Parathyroid adenoma (tissue), 2 donors: ENCODE measurements at regions not wholly inside any gene's neighbourhood (a gene's known extent, or its start where the extent isn't known, plus 50 kb on each side); places are given as distances from the start of the nearest gene placed in this dataset.

ENCODE experiments used
- H2AFZ ChIP-seq: fragments of 300-600 bp; sonication (generic); one replicate; pipeline ENCODE4 v1.7.0; 2017; ENCODE audit warnings: antibody characterized with exemption, mild to moderate bottlenecking
- H3K27ac ChIP-seq: fragments of 300-600 bp; sonication (generic); one replicate; pipeline ENCODE4 v1.7.0; 2017
- H3K27me3 ChIP-seq: fragments of 300-600 bp; sonication (generic); one replicate; pipeline ENCODE4 v1.7.0; 2017; ENCODE audit warnings: low read length; ENCODE audit not compliant: control insufficient read depth, insufficient read depth
- H3K36me3 ChIP-seq: fragments of 300-600 bp; sonication (generic); one replicate; pipeline ENCODE4 v1.7.0; 2017; ENCODE audit warnings: low read length; ENCODE audit not compliant: control insufficient read depth, insufficient read depth
- H3K4me1 ChIP-seq: fragments of 300-600 bp; sonication (generic); one replicate; pipeline ENCODE4 v1.7.0; 2017; ENCODE audit warnings: control low read depth
- H3K4me2 ChIP-seq: fragments of 300-600 bp; sonication (generic); one replicate; pipeline ENCODE4 v1.7.0; 2017; ENCODE audit warnings: low read length
- H3K4me3 ChIP-seq: fragments of 300-600 bp; sonication (generic); one replicate; pipeline ENCODE4 v1.7.0; 2017; ENCODE audit warnings: low read depth, low read length
- H3K79me2 ChIP-seq: fragments of 300-600 bp; sonication (generic); one replicate; pipeline ENCODE4 v1.7.0; 2017; ENCODE audit warnings: control low read depth
- H3K9ac ChIP-seq: fragments of 300-600 bp; sonication (generic); one replicate; pipeline ENCODE4 v1.7.0; 2017; ENCODE audit warnings: mild to moderate bottlenecking
- H3K9me3 ChIP-seq: fragments of 300-600 bp; sonication (generic); one replicate; pipeline ENCODE4 v1.7.0; 2017; ENCODE audit warnings: low read length; ENCODE audit not compliant: control insufficient read depth
- CTCF ChIP-seq: fragments of 300-600 bp; sonication (generic); IDR thresholded peaks from one replicate; pipeline ENCODE4 v1.7.0; 2017; ENCODE audit warnings: antibody characterized with exemption, mild to moderate bottlenecking
- donor health status: primary hyperparathyroidism.

DNA sequence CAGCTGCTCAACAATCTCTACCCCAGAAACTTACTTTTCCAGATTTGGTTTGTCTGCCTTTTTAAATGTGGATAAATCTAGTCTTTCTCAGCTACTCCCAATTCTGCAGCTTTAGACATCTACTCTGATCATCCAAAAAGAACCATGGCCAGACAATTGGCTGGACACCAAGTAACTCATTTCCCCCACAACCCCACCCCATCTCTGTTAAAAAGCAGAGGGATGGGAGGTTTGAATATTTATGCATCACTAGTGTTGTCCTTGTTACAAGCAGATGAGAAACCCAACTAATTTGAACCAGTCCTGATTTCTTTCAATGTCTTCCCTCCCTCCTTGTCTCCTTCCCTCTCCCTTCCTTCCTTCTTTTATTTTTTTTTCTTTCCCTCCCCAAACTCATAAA, 391.9 kb downstream of the GALC start:
- Histone ChIP-seq H3K9ac (no peak overlapping the region), H3K9me3 (no peaks in the 10 kb centered on the region), H3K27ac (no peak overlapping the region), H3K79me2 (no peaks in the 10 kb centered on the region), H3K4me2 (no peak overlapping the region), H3K4me3 (no peak overlapping the region), H3K4me1 (no peaks in the 10 kb centered on the region), H2AFZ (no peak overlapping the region), H3K36me3 (no peaks in the 10 kb centered on the region), H3K27me3 (no peaks in the 10 kb centered on the region)
- TF ChIP-seq CTCF, result no peak

DNA sequence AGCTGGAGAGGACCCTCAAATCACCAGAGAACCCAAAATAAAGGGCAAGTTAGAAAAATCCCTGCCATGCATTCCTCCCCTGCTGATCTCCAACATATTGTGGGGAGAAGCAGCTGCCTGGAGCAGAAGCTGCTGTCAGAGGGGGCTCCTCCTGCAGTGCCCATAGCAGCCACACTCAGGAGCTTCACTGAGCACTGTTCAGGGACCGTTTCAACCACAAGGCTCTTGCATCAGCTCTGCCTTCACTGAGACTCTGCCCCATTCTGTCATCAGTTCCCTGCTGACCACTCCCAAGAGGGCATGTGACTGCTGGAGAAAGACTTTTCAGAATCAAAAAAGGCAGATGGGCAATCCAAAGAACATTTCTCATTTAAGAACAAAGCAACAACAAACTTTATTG, 392.7 kb downstream of the GALC start:
- Histone ChIP-seq H3K27me3 (no peaks in the 10 kb centered on the region), H3K4me3 (no peak overlapping the region), H3K9ac (no peak overlapping the region), H3K4me2 (no peak overlapping the region), H3K9me3 (no peaks in the 10 kb centered on the region), H3K4me1 (no peaks in the 10 kb centered on the region), H3K36me3 (no peaks in the 10 kb centered on the region), H3K27ac (no peak overlapping the region), H3K79me2 (no peaks in the 10 kb centered on the region), H2AFZ (no peak overlapping the region)
- no peak for TF ChIP-seq CTCF

- Histone ChIP-seq H3K9me3 (no peaks in the 10 kb centered on the region), H3K79me2 (no peaks in the 10 kb centered on the region), H3K9ac (no peak overlapping the region), H3K36me3 (no peaks in the 10 kb centered on the region), H3K27ac (no peak overlapping the region), H3K4me1 (no peaks in the 10 kb centered on the region), H3K4me2 (no peak overlapping the region), H2AFZ (no peak overlapping the region), H3K4me3 (no peak overlapping the region), H3K27me3 (no peaks in the 10 kb centered on the region)
- no peak for TF ChIP-seq CTCF
These were observed 411.7 kb downstream of the GALC start for GRCh38 chr14:87581298-87581697.

- no peak overlapping the region for H3K4me3 ChIP-seq
- no peak overlapping the region for H3K27ac ChIP-seq
- no peaks in the 10 kb centered on the region for H3K36me3 ChIP-seq
- H3K4me1 ChIP-seq, result no peaks in the 10 kb centered on the region
- no peak overlapping the region for H3K9ac ChIP-seq
- H3K9me3 ChIP-seq, result no peaks in the 10 kb centered on the region
- H3K4me2 ChIP-seq, result no peak overlapping the region
- no peak overlapping the region for H2AFZ ChIP-seq
- H3K79me2 ChIP-seq, result no peaks in the 10 kb centered on the region
- TF ChIP-seq CTCF, result no peak
- H3K27me3 ChIP-seq, result no peaks in the 10 kb centered on the region
These were observed 413.9 kb downstream of the GALC start for GRCh38 chr14:87579036-87579435.

DNA sequence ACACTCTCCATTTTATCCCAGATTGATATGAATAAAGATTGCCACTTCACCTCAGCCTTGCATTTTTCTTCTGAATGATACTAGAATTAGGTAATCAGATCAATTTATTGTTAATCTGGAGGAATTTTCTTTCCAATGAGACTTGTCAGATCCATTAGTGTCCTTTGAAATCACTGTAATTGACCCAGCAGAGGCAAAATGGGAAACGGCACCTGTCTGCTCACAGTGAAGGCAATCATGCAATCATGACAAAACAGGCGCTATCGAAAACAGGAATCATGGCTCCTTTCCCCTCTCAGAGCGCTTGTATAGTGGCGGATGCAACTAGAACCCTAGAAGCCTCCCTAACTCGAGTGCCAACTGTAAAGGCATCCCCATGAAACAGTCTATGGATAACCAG, 417.6 kb downstream of the GALC start:
- Histone ChIP-seq H3K36me3 (no peaks in the 10 kb centered on the region), H2AFZ (no peak overlapping the region), H3K9ac (no peak overlapping the region), H3K27ac (no peak overlapping the region), H3K79me2 (no peaks in the 10 kb centered on the region), H3K27me3 (no peaks in the 10 kb centered on the region), H3K4me3 (no peak overlapping the region), H3K4me1 (no peaks in the 10 kb centered on the region), H3K4me2 (no peak overlapping the region), H3K9me3 (no peaks in the 10 kb centered on the region)
- TF ChIP-seq CTCF, result no peak
